HepG2 (cell line): ENCODE measurements at regions not wholly inside any gene's neighbourhood (a gene's known extent, or its start where the extent isn't known, plus 50 kb on each side); places are given as distances from the start of the nearest gene placed in this dataset.

ENCODE experiments used
- ATAC-seq: fragments of 200-7000 bp; cut with Tn5 transposase; 3 replicates; pipeline ENCODE4 v1.9.1; 2020; ENCODE audit warnings: mild to moderate bottlenecking, moderate library complexity
- BruUV-seq: library from RNA; stranded (reverse); fragments of 400-500 nt; replicated peaks from 2 replicates; lab custom pipeline; 2021; lab: Mats Ljungman, UMichigan
- CTCF ChIA-PET: fragments of 300-600 bp; formaldehyde crosslinking; extraction: SDS; loops from one replicate; lab custom pipeline; 2021; ENCODE audit warnings: low total read pairs, inconsistent platforms, low intra/inter-chr PET ratio; lab: Yijun Ruan, JAX
- POLR2A ChIA-PET: fragments of 350-600 bp; sonication (Branson Sonifier 250); formaldehyde crosslinking; loops from one replicate; lab custom pipeline; 2020; ENCODE audit warnings: antibody characterized with exemption, inconsistent platforms; lab: Yijun Ruan, JAX
- DNase-seq: peaks from one replicate; pipeline ENCODE4 v3.0.0-alpha.2; 2015; ENCODE audit warnings: low spot score
- FAIRE-seq: peaks from 3 replicates; lab custom pipeline; 2011; peaks lifted over from hg19 to GRCh38; lab: Jason Lieb, UNC
- H2AFZ ChIP-seq: one replicate; pipeline ENCODE4 v1.6.1; 2011; ENCODE audit warnings: low read length, inconsistent platforms
- H3K27ac ChIP-seq: fragments of 300-600 bp; 3 replicates; pipeline ENCODE4 v1.8.0; 2011; ENCODE audit warnings: mixed run types, mild to moderate bottlenecking, mixed read lengths, low read length, inconsistent platforms; ENCODE audit not compliant: insufficient read depth; ENCODE audit errors: extremely low read length
- H3K27me3 ChIP-seq, 2 experiments: fragments of 200-600 bp in 1 of 2; 2 replicates in 1 of 2; 3 replicates in 1 of 2; pipeline versions ENCODE4 v1.6.0 to v1.8.0; 2011; ENCODE audit warnings: low read length in 2 of 2, mild to moderate bottlenecking in 2 of 2, moderate library complexity in 2 of 2, inconsistent platforms in 1 of 2; ENCODE audit not compliant: insufficient read depth in 2 of 2, control insufficient read depth in 1 of 2
- H3K36me3 ChIP-seq, 2 experiments: fragments of 200-600 bp in 1 of 2; replicated peaks in 1 of 2; 2 replicates in 1 of 2; 3 replicates in 1 of 2; pipeline versions ENCODE4 v1.5.1 to v1.8.0; 2011; ENCODE audit warnings: low read length in 2 of 2, inconsistent platforms in 1 of 2; ENCODE audit not compliant: insufficient read depth in 2 of 2, control insufficient read depth in 1 of 2
- H3K4me1 ChIP-seq: 2 replicates; pipeline ENCODE4 v1.5.1; 2012; ENCODE audit warnings: low read length, inconsistent platforms; ENCODE audit not compliant: insufficient read depth
- H3K4me2 ChIP-seq: 2 replicates; pipeline ENCODE4 v1.6.0; 2011; ENCODE audit warnings: low read depth, low read length, inconsistent platforms
- H3K4me3 ChIP-seq, 3 experiments: fragments of 200-600 bp in 1 of 3; sonication (generic), shearing (Covaris generic) in 1 of 3; replicated peaks in 1 of 3; 2 replicates each; pipeline ENCODE4 v1.5.1; 2011 to 2016; ENCODE audit warnings: low read length in 3 of 3, inconsistent platforms in 2 of 3, low read depth in 2 of 3, mild to moderate bottlenecking in 2 of 3, control low read depth in 1 of 3, mixed read lengths in 1 of 3; ENCODE audit not compliant: insufficient read depth in 1 of 3
- H3K79me2 ChIP-seq: one replicate; pipeline ENCODE4 v1.6.1; 2011; ENCODE audit warnings: low read length, inconsistent platforms; ENCODE audit not compliant: insufficient read depth
- H3K9ac ChIP-seq: 2 replicates; pipeline ENCODE4 v1.6.0; 2011; ENCODE audit warnings: mild to moderate bottlenecking, low read depth, low read length, inconsistent platforms; ENCODE audit not compliant: insufficient read depth
- H3K9me3 ChIP-seq: 2 replicates; pipeline ENCODE4 v1.5.1; 2012; ENCODE audit warnings: mild to moderate bottlenecking, low read length
- H4K20me1 ChIP-seq: 2 replicates; pipeline ENCODE4 v1.6.0; 2011; ENCODE audit warnings: inconsistent platforms, mild to moderate bottlenecking, low read length, moderate library complexity; ENCODE audit not compliant: insufficient read depth
- EZH2 ChIP-seq: conservative IDR thresholded peaks from 2 replicates; pipeline ENCODE4 v1.6.1; 2012; ENCODE audit warnings: mild to moderate bottlenecking, low read depth, low read length, moderate library complexity
- HBP1 ChIP-seq: IDR thresholded peaks from 2 replicates; pipeline ENCODE4 v1.6.1; 2016; ENCODE audit warnings: low read depth, control low read depth
- NFYC ChIP-seq: IDR thresholded peaks from 2 replicates; pipeline ENCODE4 v1.6.1; 2016; ENCODE audit warnings: missing genetic modification reagents, missing compliant biosample characterization
- RERE ChIP-seq: IDR thresholded peaks from 2 replicates; pipeline ENCODE4 v1.6.1; 2016; ENCODE audit warnings: low read depth, missing genetic modification reagents, missing compliant biosample characterization
- ZNF281 ChIP-seq: sonication (generic); formaldehyde crosslinking; IDR thresholded peaks from 2 replicates; pipeline ENCODE4 v1.4.0; 2020; ENCODE audit warnings: missing genetic modification reagents, borderline replicate concordance
- WGBS: methylation state at CpG from one replicate; pipeline ENCODE4 v1.1.6; 2017; ENCODE audit warnings: low lambda C conversion rate; 5-methylcytosine and 5-hydroxymethylcytosine counted together
- in situ Hi-C: cut with HindIII; loops from 2 replicates; pipeline ENCODE4 v1.10.0; 2017; ENCODE audit warnings: low pct_unique_long_range_greater_than_20kb; ENCODE audit not compliant: extremely low pct_ligation_motif_present
- intact Hi-C: fragments of 100-400 bp; cut with micrococcal nuclease; formaldehyde crosslinking; loops from one replicate; pipeline ENCODE4 v1.10.0; 2022; ENCODE audit not compliant: unreplicated experiment

- ATAC-seq, result no peak
- no peak for TF ChIP-seq EZH2
- TF ChIP-seq RERE (CRISPR knock-in tag), result no peak
- no peak for TF ChIP-seq HBP1 (CRISPR knock-in tag)
- no peak for TF ChIP-seq ZNF281 (CRISPR knock-in tag)
- TF ChIP-seq NFYC (CRISPR knock-in tag), result no peak
- WGBS, result 4% methylated on average over 1 of the region's 1 CpG
- ChIA-PET POLR2A (no interaction called here), CTCF (no interaction called here)
- Histone ChIP-seq H3K4me2 (no peak overlapping the region), H3K79me2 (no peaks in the 10 kb centered on the region), H3K36me3 (no peaks in the 10 kb centered on the region), H3K9ac (no peak overlapping the region), H3K4me3 (no peak overlapping the region), H2AFZ (no peak overlapping the region), H3K4me1 (no peaks in the 10 kb centered on the region), H3K9me3 (peaks cover 80% of the 10 kb centered on the region), H3K27ac (no peak overlapping the region), H4K20me1 (no peaks in the 10 kb centered on the region), H3K27me3 (no peaks in the 10 kb centered on the region)
- no peak for FAIRE-seq
- no peak for DNase-seq
- BruUV-seq, result no TSS peak
- in situ Hi-C loops (no loop called here), intact Hi-C loops (no loop called here)
Observed at GRCh38 chr10:9745158-9745557, 1272.5 kb upstream of the CELF2 start.
